ENCODE measurements at regions not wholly inside any gene's neighbourhood (a gene's known extent, or its start where the extent isn't known, plus 50 kb on each side); places are given as distances from the start of the nearest gene placed in this dataset.

DNA sequence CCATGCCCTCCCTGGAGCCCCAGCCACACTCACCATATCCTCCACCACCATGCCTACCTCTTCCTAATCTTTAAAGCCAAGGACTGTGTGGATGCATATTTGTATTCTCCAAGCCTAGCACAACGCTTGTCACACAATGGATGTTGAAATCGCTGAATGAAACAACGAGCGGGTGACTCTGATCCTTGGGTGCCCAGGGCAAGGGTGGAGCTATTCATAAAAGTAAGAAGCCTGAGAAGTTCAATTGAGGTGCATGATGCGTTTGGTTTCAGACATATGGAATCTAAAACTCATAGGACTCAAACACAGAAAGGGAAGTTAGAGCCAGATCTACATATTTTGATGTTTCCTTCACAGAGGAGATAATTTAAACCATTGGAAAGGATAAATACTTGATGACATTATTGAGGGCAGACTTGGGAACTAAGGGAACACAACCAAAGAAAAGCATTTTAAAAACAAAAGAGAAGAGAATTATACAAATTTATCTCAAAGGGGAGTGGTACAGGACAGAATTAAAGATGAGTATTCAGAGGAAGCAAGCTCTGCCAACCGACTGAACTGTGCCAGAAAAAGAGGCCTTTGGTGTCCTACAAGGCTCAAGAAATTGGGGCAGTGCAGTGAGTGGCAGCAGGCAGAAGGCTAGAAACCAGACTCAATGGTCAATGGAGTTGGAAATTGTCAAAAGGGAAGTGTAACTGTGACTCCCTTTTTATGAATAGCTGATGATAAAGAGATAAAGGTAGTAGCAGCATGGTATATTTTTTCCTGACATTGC lies 200.6 kb upstream of the NCKAP5 start:
- Histone ChIP-seq H3K4me1 (ENCODE audit: control insufficient read depth in 2 of 3, insufficient read depth in 2 of 3, low read depth in 1 of 3, low read length in 3 of 3) (no peaks in the 10 kb centered on the region), H3K27me3 (ENCODE audit: control insufficient read depth, insufficient read depth, low read length) (no peaks in the 10 kb centered on the region), H3K36me3 (ENCODE audit: control insufficient read depth in 2 of 3, insufficient read depth in 3 of 3, low read length in 3 of 3) (no peaks in the 10 kb centered on the region), H3K9ac (ENCODE audit: low read length in 3 of 3) (no peak overlapping the region), H3K27ac (ENCODE audit: low read depth in 2 of 2, low read length in 2 of 2) (no peak overlapping the region), H3K9me3 (ENCODE audit: control insufficient read depth in 2 of 3, insufficient read depth in 1 of 3, low read length in 3 of 3) (no peaks in the 10 kb centered on the region), H3K4me3 (ENCODE audit: low read length in 3 of 3) (no peak overlapping the region)
- DNase-seq (no peak), FAIRE-seq (no peak)
- intact Hi-C loops (cut with DNase I): no loop called here
- TF ChIP-seq, protein P1, sequence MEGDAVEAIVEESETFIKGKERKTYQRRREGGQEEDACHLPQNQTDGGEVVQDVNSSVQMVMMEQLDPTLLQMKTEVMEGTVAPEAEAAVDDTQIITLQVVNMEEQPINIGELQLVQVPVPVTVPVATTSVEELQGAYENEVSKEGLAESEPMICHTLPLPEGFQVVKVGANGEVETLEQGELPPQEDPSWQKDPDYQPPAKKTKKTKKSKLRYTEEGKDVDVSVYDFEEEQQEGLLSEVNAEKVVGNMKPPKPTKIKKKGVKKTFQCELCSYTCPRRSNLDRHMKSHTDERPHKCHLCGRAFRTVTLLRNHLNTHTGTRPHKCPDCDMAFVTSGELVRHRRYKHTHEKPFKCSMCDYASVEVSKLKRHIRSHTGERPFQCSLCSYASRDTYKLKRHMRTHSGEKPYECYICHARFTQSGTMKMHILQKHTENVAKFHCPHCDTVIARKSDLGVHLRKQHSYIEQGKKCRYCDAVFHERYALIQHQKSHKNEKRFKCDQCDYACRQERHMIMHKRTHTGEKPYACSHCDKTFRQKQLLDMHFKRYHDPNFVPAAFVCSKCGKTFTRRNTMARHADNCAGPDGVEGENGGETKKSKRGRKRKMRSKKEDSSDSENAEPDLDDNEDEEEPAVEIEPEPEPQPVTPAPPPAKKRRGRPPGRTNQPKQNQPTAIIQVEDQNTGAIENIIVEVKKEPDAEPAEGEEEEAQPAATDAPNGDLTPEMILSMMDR (IDR thresholded peaks at IDR 0.05; ENCODE audit: borderline replicate concordance, extremely low read depth, insufficient read depth): no peak

DNA sequence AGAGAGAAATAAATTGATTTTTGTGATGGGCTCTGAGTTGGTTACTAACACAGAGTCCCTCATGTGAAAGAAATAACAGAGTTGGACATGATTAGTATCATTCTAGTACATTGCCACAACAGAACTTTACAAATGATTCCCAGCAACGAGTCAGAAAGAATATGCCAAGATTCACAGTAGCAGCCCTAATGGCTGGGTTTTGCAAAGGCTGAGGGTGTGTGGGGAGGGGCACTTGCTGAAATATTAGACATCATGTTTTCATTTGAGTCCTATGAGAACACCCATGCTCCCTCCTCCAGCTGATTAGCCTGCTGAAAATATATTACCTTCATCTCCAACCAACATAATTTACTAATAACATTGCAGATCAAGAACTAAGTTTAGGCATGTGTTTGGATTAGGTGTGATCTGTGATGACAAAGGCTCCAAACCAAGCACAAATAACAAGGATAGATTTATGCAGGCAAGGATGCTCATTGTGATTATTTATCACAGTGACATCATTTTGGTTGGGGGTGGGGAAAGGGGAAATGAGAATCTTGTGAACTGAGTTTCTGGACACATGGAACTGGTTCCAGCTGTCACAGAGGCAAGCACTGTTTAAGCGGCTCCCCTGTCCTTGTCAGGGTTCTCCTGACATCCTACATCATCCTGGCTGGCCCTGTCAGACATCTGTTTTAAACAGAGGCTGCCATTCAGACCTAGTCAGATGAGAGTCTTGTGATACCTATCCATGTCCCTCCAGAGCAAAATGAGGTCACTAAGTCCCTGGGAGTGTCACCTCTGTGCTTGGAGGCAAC lies 205.8 kb upstream of the NCKAP5 start:
- no peak overlapping the region for H3K9ac ChIP-seq (ENCODE audit: low read length in 3 of 3)
- H3K9me3 ChIP-seq (ENCODE audit: control insufficient read depth in 2 of 3, insufficient read depth in 1 of 3, low read length in 3 of 3): no peaks in the 10 kb centered on the region
- TF ChIP-seq, protein P1 (IDR thresholded peaks at IDR 0.05; ENCODE audit: borderline replicate concordance, extremely low read depth, insufficient read depth): no peak
- intact Hi-C loops (cut with DNase I): no loop called here
- DNase-seq (peak in 2 of 5 donors; percentile 9 to 56), FAIRE-seq (no peak)
- H3K4me3 ChIP-seq (ENCODE audit: low read length in 3 of 3): no peak overlapping the region
- no peak overlapping the region for H3K27ac ChIP-seq (ENCODE audit: low read depth in 2 of 2, low read length in 2 of 2)
- no peaks in the 10 kb centered on the region for H3K27me3 ChIP-seq (ENCODE audit: control insufficient read depth, insufficient read depth, low read length)
- no peaks in the 10 kb centered on the region for H3K4me1 ChIP-seq (ENCODE audit: control insufficient read depth in 2 of 3, insufficient read depth in 2 of 3, low read depth in 1 of 3, low read length in 3 of 3)
- H3K36me3 ChIP-seq (ENCODE audit: control insufficient read depth in 2 of 3, insufficient read depth in 3 of 3, low read length in 3 of 3): no peaks in the 10 kb centered on the region

DNA sequence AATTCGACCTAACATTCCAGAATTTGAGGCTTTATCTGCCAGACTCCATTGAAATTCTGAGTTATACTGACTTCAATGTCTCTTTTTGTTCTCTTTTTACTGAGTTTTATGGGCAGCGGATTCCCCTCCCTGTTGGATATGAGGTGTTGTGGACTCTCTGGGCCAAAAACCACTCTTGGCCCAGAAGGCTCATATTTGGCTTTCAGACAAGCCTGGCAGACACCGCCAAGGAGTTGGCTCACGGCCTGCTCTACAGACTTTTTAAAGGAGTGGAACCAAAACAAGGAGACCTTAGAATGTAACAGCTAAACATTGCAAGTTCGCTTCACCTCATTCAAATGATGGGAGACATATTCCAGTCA lies 206.4 kb upstream of the NCKAP5 start:
- H3K4me1 ChIP-seq (ENCODE audit: control insufficient read depth in 2 of 3, insufficient read depth in 2 of 3, low read depth in 1 of 3, low read length in 3 of 3): no peaks in the 10 kb centered on the region
- TF ChIP-seq, protein P1 (IDR thresholded peaks at IDR 0.05; ENCODE audit: borderline replicate concordance, extremely low read depth, insufficient read depth): no peak
- no peaks in the 10 kb centered on the region for H3K9me3 ChIP-seq (ENCODE audit: control insufficient read depth in 2 of 3, insufficient read depth in 1 of 3, low read length in 3 of 3)
- H3K36me3 ChIP-seq (ENCODE audit: control insufficient read depth in 2 of 3, insufficient read depth in 3 of 3, low read length in 3 of 3): no peaks in the 10 kb centered on the region
- H3K27me3 ChIP-seq (ENCODE audit: control insufficient read depth, insufficient read depth, low read length): no peaks in the 10 kb centered on the region
- H3K9ac ChIP-seq (ENCODE audit: low read length in 3 of 3): no peak overlapping the region
- no peak for FAIRE-seq
- H3K4me3 ChIP-seq (ENCODE audit: low read length in 3 of 3): no peak overlapping the region
- H3K27ac ChIP-seq (ENCODE audit: low read depth in 2 of 2, low read length in 2 of 2): no peak overlapping the region
- DNase-seq: no peak
- intact Hi-C loops (cut with DNase I): no loop called here
